ENCODE measurements at regions not wholly inside any gene's neighbourhood (a gene's known extent, or its start where the extent isn't known, plus 50 kb on each side); places are given as distances from the start of the nearest gene placed in this dataset.
"Not testable (repeated sequence)": the region's sequence is repeated elsewhere in the genome, so short reads cannot be mapped to it uniquely, and the experiment has no call there.

- Mint-ChIP-seq H3K4me3 (no peak overlapping the region), H3K9me3 (no peaks in the 10 kb centered on the region), H3K36me3 (ENCODE audit: low read depth) (no peaks in the 10 kb centered on the region), H3K27ac (no peak overlapping the region), H3K27me3 (ENCODE audit: insufficient read depth) (no peaks in the 10 kb centered on the region), H3K4me1 (ENCODE audit: low read depth) (no peaks in the 10 kb centered on the region)
- no peak for DNase-seq
- TF ChIP-seq CTCF (IDR thresholded peaks at IDR 0.05), result no peak
These were observed 244.2 kb upstream of the CDH11 start for GRCh38 chr16:65365732-65366715.

- H3K27me3 Mint-ChIP-seq (ENCODE audit: insufficient read depth); H3K9me3 Mint-ChIP-seq; H3K27ac Mint-ChIP-seq; H3K4me1 Mint-ChIP-seq (ENCODE audit: low read depth); H3K4me3 Mint-ChIP-seq; DNase-seq; H3K36me3 Mint-ChIP-seq (ENCODE audit: low read depth): not testable (repeated sequence)
These were observed 234.9 kb upstream of the CDH11 start for GRCh38 chr16:65356721-65357120.

- Mint-ChIP-seq H3K36me3 (ENCODE audit: low read depth) (peaks cover 10% of the 10 kb centered on the region), H3K27ac (no peak overlapping the region), H3K9me3 (peaks cover 4% of the 10 kb centered on the region; the same call in 1 of the 2 replicates), H3K27me3 (ENCODE audit: insufficient read depth) (no peaks in the 10 kb centered on the region; the same call in 1 of the 2 replicates), H3K4me1 (ENCODE audit: low read depth) (no peaks in the 10 kb centered on the region), H3K4me3 (no peak overlapping the region)
- TF ChIP-seq CTCF (IDR thresholded peaks at IDR 0.05), result no peak
- DNase-seq, result no peak
These were observed 233.8 kb upstream of the CDH11 start for GRCh38 chr16:65355706-65356105.

GRCh38 chr16:65353183-65353582 is 231.3 kb upstream of the CDH11 start:
- Mint-ChIP-seq H3K27me3 (ENCODE audit: insufficient read depth) (no peaks in the 10 kb centered on the region; the same call in 1 of the 2 replicates), H3K9me3 (no peaks in the 10 kb centered on the region), H3K36me3 (ENCODE audit: low read depth) (peaks cover 10% of the 10 kb centered on the region), H3K4me3 (no peak overlapping the region), H3K4me1 (ENCODE audit: low read depth) (no peaks in the 10 kb centered on the region), H3K27ac (no peak overlapping the region)
- DNase-seq, result no peak
- no peak for TF ChIP-seq CTCF (IDR thresholded peaks at IDR 0.05)

GRCh38 chr16:65349626-65350025 is 227.8 kb upstream of the CDH11 start:
- no peak overlapping the region for H3K4me3 Mint-ChIP-seq
- peaks cover 1% of the 10 kb centered on the region for H3K4me1 Mint-ChIP-seq (ENCODE audit: low read depth)
- H3K9me3 Mint-ChIP-seq, result no peaks in the 10 kb centered on the region
- TF ChIP-seq CTCF (IDR thresholded peaks at IDR 0.05), result no peak
- no peak for DNase-seq
- no peaks in the 10 kb centered on the region; the same call in 1 of the 2 replicates for H3K27me3 Mint-ChIP-seq (ENCODE audit: insufficient read depth)
- H3K36me3 Mint-ChIP-seq (ENCODE audit: low read depth), result no peaks in the 10 kb centered on the region
- H3K27ac Mint-ChIP-seq, result no peak overlapping the region

- H3K4me1 Mint-ChIP-seq (ENCODE audit: low read depth), result peaks cover 44% of the 10 kb centered on the region
- no peaks in the 10 kb centered on the region for H3K9me3 Mint-ChIP-seq
- TF ChIP-seq CTCF (IDR thresholded peaks at IDR 0.05), result no peak
- no peaks in the 10 kb centered on the region for H3K36me3 Mint-ChIP-seq (ENCODE audit: low read depth)
- H3K4me3 Mint-ChIP-seq, result no peak overlapping the region
- no peak overlapping the region for H3K27ac Mint-ChIP-seq
- DNase-seq, result no peak
- H3K27me3 Mint-ChIP-seq (ENCODE audit: insufficient read depth), result no peaks in the 10 kb centered on the region
These were observed 221.7 kb upstream of the CDH11 start for GRCh38 chr16:65343556-65343955.
